K562 (cell line): ENCODE measurements at regions not wholly inside any gene's neighbourhood (a gene's known extent, or its start where the extent isn't known, plus 50 kb on each side); places are given as distances from the start of the nearest gene placed in this dataset.

ENCODE experiments used
- ATAC-seq: fragments of 200-7000 bp; cut with Tn5 transposase; 3 replicates; pipeline ENCODE4 v1.9.1; 2020; ENCODE audit warnings: moderate library complexity
- BruUV-seq: library from RNA; stranded (reverse); fragments of 400-500 nt; replicated peaks from 2 replicates; lab custom pipeline; 2021; lab: Mats Ljungman, UMichigan
- CTCF ChIA-PET: fragments of 300-600 bp; formaldehyde crosslinking; extraction: SDS; loops from one replicate; lab custom pipeline; 2021; ENCODE audit warnings: low intra/inter-chr PET ratio; lab: Yijun Ruan, JAX
- POLR2A ChIA-PET: fragments of 300-600, 350-650 bp; sonication (Branson Sonifier 250); formaldehyde crosslinking; extraction: SDS; loops from one replicate; lab custom pipeline; 2021; ENCODE audit warnings: antibody characterized with exemption, inconsistent platforms; lab: Yijun Ruan, JAX
- DNase-seq, 4 experiments: peaks; one replicate each; pipeline versions ENCODE4 v3.0.0 to v3.0.0-alpha.2; 2011 to 2018; ENCODE audit warnings: low spot score in 3 of 4, mixed read lengths in 3 of 4; ENCODE audit errors: extremely low read depth in 1 of 4
- FAIRE-seq: peaks from 2 replicates; lab custom pipeline; 2011; peaks lifted over from hg19 to GRCh38; lab: Jason Lieb, UNC
- H2AFZ ChIP-seq: 2 replicates; pipeline ENCODE4 v1.6.0; 2011; ENCODE audit warnings: low read depth, low read length, control low read depth, inconsistent platforms
- H3K27ac ChIP-seq: fragments of 200-600 bp; 3 replicates; pipeline ENCODE4 v1.8.0; 2011; ENCODE audit warnings: low read depth, mild to moderate bottlenecking, control low read depth, inconsistent platforms, low read length, moderate library complexity, mixed read lengths; ENCODE audit errors: extremely low read depth
- H3K27me3 ChIP-seq, 2 experiments: fragments of 300-600 bp in 1 of 2; 2 replicates in 1 of 2; 3 replicates in 1 of 2; pipeline versions ENCODE4 v1.6.0 to v1.8.0; 2011; ENCODE audit warnings: inconsistent platforms in 2 of 2, low read length in 2 of 2, mild to moderate bottlenecking in 1 of 2, mixed read lengths in 1 of 2, moderate library complexity in 1 of 2; ENCODE audit not compliant: control insufficient read depth in 2 of 2, insufficient read depth in 2 of 2
- H3K36me3 ChIP-seq: fragments of 300-600 bp; 3 replicates; pipeline ENCODE4 v1.8.0; 2011; ENCODE audit warnings: mild to moderate bottlenecking, low read length, inconsistent platforms; ENCODE audit not compliant: control insufficient read depth, insufficient read depth
- H3K4me1 ChIP-seq, 2 experiments: fragments of 200-600 bp in 1 of 2; replicated peaks in 1 of 2; 2 replicates in 1 of 2; 3 replicates in 1 of 2; pipeline versions ENCODE4 v1.5.1 to v1.8.0; 2011; ENCODE audit warnings: inconsistent platforms in 2 of 2, low read length in 2 of 2, mild to moderate bottlenecking in 1 of 2, mixed read lengths in 1 of 2, moderate library complexity in 1 of 2; ENCODE audit not compliant: control insufficient read depth in 2 of 2, insufficient read depth in 2 of 2
- H3K4me2 ChIP-seq: 2 replicates; pipeline ENCODE4 v1.6.1; 2011; ENCODE audit warnings: low read length, control low read depth, inconsistent platforms, mixed read lengths; ENCODE audit not compliant: insufficient read depth
- H3K4me3 ChIP-seq: fragments of 200-600 bp; sonication (generic), shearing (Covaris generic); 2 replicates; pipeline ENCODE4 v1.5.1; 2016; ENCODE audit warnings: control low read depth, inconsistent platforms
- H3K79me2 ChIP-seq: fragments of 200-600 bp; 3 replicates; pipeline ENCODE4 v1.8.0; 2011; ENCODE audit warnings: low read length, inconsistent platforms; ENCODE audit not compliant: control insufficient read depth, insufficient read depth
- H3K9ac ChIP-seq, 2 experiments: 2 replicates each; pipeline versions ENCODE4 v1.6.0 to v1.6.1; 2011; ENCODE audit warnings: low read depth in 2 of 2, low read length in 2 of 2, control low read depth in 1 of 2, inconsistent platforms in 1 of 2, mild to moderate bottlenecking in 1 of 2, mixed read lengths in 1 of 2; ENCODE audit not compliant: insufficient read depth in 1 of 2
- H3K9me1 ChIP-seq: one replicate; pipeline ENCODE4 v1.6.0; 2011; ENCODE audit warnings: inconsistent platforms, mild to moderate bottlenecking, low read length, moderate library complexity; ENCODE audit not compliant: control insufficient read depth, insufficient read depth
- H3K9me3 ChIP-seq: replicated peaks from 2 replicates; pipeline ENCODE4 v1.5.1; 2011; ENCODE audit warnings: low read depth, low read length, inconsistent platforms; ENCODE audit not compliant: control insufficient read depth, insufficient read depth
- H4K20me1 ChIP-seq: replicated peaks from 2 replicates; pipeline ENCODE4 v1.6.1; 2011; ENCODE audit warnings: low read length, inconsistent platforms, mixed read lengths; ENCODE audit not compliant: control insufficient read depth, insufficient read depth
- BACH1 ChIP-seq: fragments of 200-800 bp; sonication (Bioruptor generic); IDR thresholded peaks from 2 replicates; pipeline ENCODE4 v1.6.1; 2016; ENCODE audit warnings: missing genetic modification characterization, missing compliant biosample characterization
- BRF2 ChIP-seq: IDR thresholded peaks from 3 replicates; pipeline ENCODE4 v1.6.1; 2011; ENCODE audit warnings: borderline replicate concordance, mild to moderate bottlenecking; ENCODE audit not compliant: insufficient read length, insufficient read depth
- KLF1 ChIP-seq: fragments of 450-650 bp; IDR thresholded peaks from 2 replicates; pipeline ENCODE4 v1.6.1; 2016; ENCODE audit warnings: missing genetic modification characterization, missing compliant biosample characterization
- PBX2 ChIP-seq, 2 experiments: IDR thresholded peaks in 1 of 2; conservative IDR thresholded peaks in 1 of 2; 2 replicates each; pipeline ENCODE4 v1.6.1; 2016; ENCODE audit warnings: low read depth in 2 of 2, mild to moderate bottlenecking in 1 of 2, missing compliant biosample characterization in 1 of 2, missing genetic modification characterization in 1 of 2, moderate library complexity in 1 of 2
- ZNF583 ChIP-seq: fragments of 250-450 bp; sonication (Bioruptor Pico); IDR thresholded peaks from 2 replicates; pipeline ENCODE4 v1.4.0; 2020
- ZNF717 ChIP-seq: fragments of 250-450 bp; sonication (Bioruptor Pico); IDR thresholded peaks from 2 replicates; pipeline ENCODE4 v1.5.0; 2021
- whole genome bisulfite sequencing: fragments of 100-300 bp; shearing (Covaris generic); methylation state at CpG from one replicate; pipeline ENCODE4 v1.1.6; 2016; ENCODE audit warnings: low coverage, mixed read lengths; ENCODE audit not compliant: insufficient coverage; ENCODE audit errors: missing lambda C conversion rate; 5-methylcytosine and 5-hydroxymethylcytosine counted together
- in situ Hi-C: fragments of 300-500 bp; cut with MboI; formaldehyde crosslinking; loops from 4 replicates; pipeline ENCODE4 v1.15.0; 2018; ENCODE audit warnings: inconsistent platforms, mixed read lengths
- intact Hi-C: fragments of 100-400 bp; cut with micrococcal nuclease; formaldehyde crosslinking; loops from 2 replicates; pipeline ENCODE4 v1.14.2; 2022

- FAIRE-seq, result no peak
- H3K4me2 ChIP-seq, result no peak overlapping the region
- in situ Hi-C loops, result loop anchor here (25.0 kb wide), 1 partner anchor 1276 kb away; no protein-coding TSS in a partner anchor
- DNase-seq, result no peak
- H3K9me3 ChIP-seq, result no peaks in the 10 kb centered on the region
- no peaks in the 10 kb centered on the region; a peak in 1 of 5 replicates for H3K4me1 ChIP-seq
- BruUV-seq, result no TSS peak
- H3K4me3 ChIP-seq, result no peak overlapping the region
- H3K9ac ChIP-seq, result no peak overlapping the region
- POLR2A ChIA-PET, result interaction anchor here (1.6 kb wide), 1 partner anchor 10 kb away, joined by 5 read pairs; no protein-coding TSS in a partner anchor
- H3K36me3 ChIP-seq, result no peaks in the 10 kb centered on the region
- no peaks in the 10 kb centered on the region for H3K9me1 ChIP-seq
- 0 out of 2 replicates have a peak, but pooled peaks have one; percentile 26 for TF ChIP-seq BACH1 (tag)
- TF ChIP-seq ZNF583 (CRISPR knock-in tag), result no peak
- TF ChIP-seq PBX2 (CRISPR knock-in tag; IDR thresholded peaks at IDR 0.05; ENCODE audit: low read depth), result no peak
- TF ChIP-seq PBX2 (tag; conservative IDR thresholded peaks at IDR 0.05; ENCODE audit: low read depth), result 0 out of 2 replicates have a peak, but pooled peaks have one; percentile 17
- no peak for TF ChIP-seq ZNF717 (CRISPR knock-in tag)
- no peak for TF ChIP-seq KLF1
- no peak for TF ChIP-seq BRF2
- no peak for ATAC-seq
- no peaks in the 10 kb centered on the region for H3K27me3 ChIP-seq
- CTCF ChIA-PET, result no interaction called here
- no peaks in the 10 kb centered on the region for H4K20me1 ChIP-seq
- no peak overlapping the region for H2AFZ ChIP-seq
- no peaks in the 10 kb centered on the region for H3K79me2 ChIP-seq
- no peak overlapping the region for H3K27ac ChIP-seq
- intact Hi-C loops, result no loop called here
- WGBS, result 0% methylated on average over 3 of the region's 3 CpGs
These were observed 191.8 kb downstream of the TMEM38B start for GRCh38 chr9:105886136-105886535.
